Germinal center (tissue), 1 donor: ENCODE measurements at regions not wholly inside any gene's neighbourhood (a gene's known extent, or its start where the extent isn't known, plus 50 kb on each side); places are given as distances from the start of the nearest gene placed in this dataset.

Source experiments
- DNase-seq: peaks from one replicate; pipeline ENCODE4 v3.0.0; 2012; ENCODE audit warnings: mixed read lengths, low spot score

GRCh38 chr7:42858570-42858969 lies 53.3 kb downstream of the C7orf25 start:
- no peak for DNase-seq

GRCh38 chr7:42856605-42856987 lies 55.3 kb downstream of the C7orf25 start:
- no peak for DNase-seq

- DNase-seq = no peak
Measured at GRCh38 chr7:42854571-42855118, 57.2 kb downstream of the C7orf25 start.

GRCh38 chr7:42852531-42852930 lies 59.3 kb downstream of the C7orf25 start:
- no peak for DNase-seq

GRCh38 chr7:42843205-42843800 lies 68.6 kb downstream of the C7orf25 start:
- peak; percentile 19 for DNase-seq

GRCh38 chr7:42834676-42835075 lies 77.2 kb downstream of the C7orf25 start:
- DNase-seq = no peak

GRCh38 chr7:42833411-42833810 lies 78.5 kb downstream of the C7orf25 start:
- no peak for DNase-seq

GRCh38 chr7:42832667-42833066 lies 79.2 kb downstream of the C7orf25 start:
- no peak for DNase-seq

GRCh38 chr7:42831718-42832522 lies 80.0 kb downstream of the C7orf25 start:
- no peak for DNase-seq

- no peak for DNase-seq
Measured at GRCh38 chr7:42831006-42831717, 80.7 kb downstream of the C7orf25 start.

GRCh38 chr7:42812779-42813178 lies 99.1 kb downstream of the C7orf25 start:
- no peak for DNase-seq

- DNase-seq = no peak
Measured at GRCh38 chr7:42805601-42806000, 106.3 kb downstream of the C7orf25 start.

- no peak for DNase-seq
Measured at GRCh38 chr7:42794673-42795072, 117.2 kb downstream of the C7orf25 start.

- no peak for DNase-seq
Measured at GRCh38 chr7:42792841-42793240, 119.0 kb downstream of the C7orf25 start.

GRCh38 chr7:42790196-42790595 lies 121.7 kb downstream of the C7orf25 start:
- DNase-seq = no peak

- no peak for DNase-seq
Measured at GRCh38 chr7:42774436-42774835, 137.4 kb downstream of the C7orf25 start.

GRCh38 chr7:42770114-42770513 lies 141.8 kb downstream of the C7orf25 start:
- no peak for DNase-seq

- no peak for DNase-seq
Measured at GRCh38 chr7:42768045-42768444, 143.8 kb downstream of the C7orf25 start.

- DNase-seq = no peak
Measured at GRCh38 chr7:42766782-42767423, 145.0 kb downstream of the C7orf25 start.

- DNase-seq = no peak
Measured at GRCh38 chr7:42765931-42766330, 145.9 kb downstream of the C7orf25 start.

- DNase-seq = no peak
Measured at GRCh38 chr7:42763137-42763551, 148.7 kb downstream of the C7orf25 start.

- DNase-seq = no peak
Measured at GRCh38 chr7:42761486-42761885, 150.4 kb downstream of the C7orf25 start.
